ENCODE measurements at regions not wholly inside any gene's neighbourhood (a gene's known extent, or its start where the extent isn't known, plus 50 kb on each side); places are given as distances from the start of the nearest gene placed in this dataset.

DNA sequence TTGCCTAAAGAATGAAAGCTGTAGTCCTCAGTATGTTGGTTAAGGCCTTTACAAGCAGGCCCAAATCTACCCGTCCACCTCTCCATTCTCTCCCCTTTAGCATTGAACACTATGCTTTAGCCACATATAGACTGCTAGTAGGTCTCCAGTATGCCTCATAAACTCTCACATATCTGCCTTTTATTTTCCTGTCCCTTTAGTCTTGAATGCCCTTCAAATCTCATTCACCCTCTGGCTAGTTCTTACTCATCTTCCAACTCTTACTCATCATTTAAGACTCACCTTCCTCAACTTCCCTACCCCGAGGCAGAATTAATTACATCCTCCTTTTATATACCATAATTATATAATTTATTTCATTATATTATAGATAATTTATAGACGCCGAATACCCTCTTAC lies 78.7 kb upstream of the TSPAN2 start:
- Histone ChIP-seq H3K27me3 (replicated peaks in 2 of 5; ENCODE audit: control insufficient read depth in 4 of 5, insufficient read depth in 5 of 5, low read length in 4 of 5) (peaks cover 0 to 3% (median 0%) of the 10 kb centered on the region in 5 experiments), H3K4me1 (ENCODE audit: control extremely low read depth in 1 of 4, control insufficient read depth in 4 of 4, insufficient read depth in 4 of 4, low read length in 3 of 4) (no peaks in the 10 kb centered on the region), H3K9me3 (ENCODE audit: control extremely low read depth in 1 of 5, control insufficient read depth in 4 of 5, insufficient read depth in 2 of 5, low read depth in 1 of 5, low read length in 4 of 5) (no peaks in the 10 kb centered on the region), H3K27ac (ENCODE audit: insufficient read depth in 1 of 2, low read depth in 1 of 2, low read length in 2 of 2, poor library complexity in 1 of 2, severe bottlenecking in 2 of 2) (no peak overlapping the region), H3K4me3 (ENCODE audit: control insufficient read depth in 1 of 7, extremely low read depth in 1 of 7, insufficient read depth in 4 of 7, low read depth in 2 of 7, low read length in 6 of 7) (no peak overlapping the region), H3K36me3 (ENCODE audit: control insufficient read depth in 4 of 4, insufficient read depth in 4 of 4, low read length in 3 of 4) (no peaks in the 10 kb centered on the region)
- WGBS (ENCODE audit: insufficient coverage): 92% methylated on average over 1 of the region's 4 CpGs
- ChIA-PET POLR2A (no interaction called here), CTCF (no interaction called here)
- no peak for DNase-seq

DNA sequence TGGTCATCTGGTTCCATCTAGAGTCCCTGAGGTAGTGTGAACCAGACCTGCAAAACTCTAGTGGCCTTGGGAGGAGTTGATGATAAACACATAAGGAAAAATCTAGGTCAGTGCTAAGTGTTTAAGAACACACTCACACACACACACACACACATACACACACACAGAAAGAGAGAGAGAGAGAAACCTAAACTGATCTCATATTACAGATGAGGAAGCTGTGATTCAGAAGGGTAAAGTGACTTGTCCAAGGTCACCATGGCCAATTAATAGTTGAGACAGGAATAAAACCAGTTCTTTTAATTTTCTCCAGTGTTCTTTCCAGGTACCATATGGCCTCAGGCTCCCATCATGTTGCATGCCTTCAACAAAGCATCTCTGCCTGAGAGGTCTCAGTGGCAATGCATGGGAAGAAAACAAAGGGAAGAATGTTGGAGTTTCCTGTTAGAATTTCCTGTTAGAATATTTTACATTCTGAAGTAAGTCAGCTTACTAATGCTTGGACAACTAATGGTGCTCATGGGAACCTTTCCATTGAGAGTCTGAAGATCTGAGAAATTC lies 77.3 kb upstream of the TSPAN2 start:
- POLR2A ChIA-PET: no interaction called here
- Histone ChIP-seq H3K27me3 (replicated peaks in 2 of 5; ENCODE audit: control insufficient read depth in 4 of 5, insufficient read depth in 5 of 5, low read length in 4 of 5) (no peaks in the 10 kb centered on the region), H3K4me1 (ENCODE audit: control extremely low read depth in 1 of 4, control insufficient read depth in 4 of 4, insufficient read depth in 4 of 4, low read length in 3 of 4) (no peaks in the 10 kb centered on the region), H3K4me3 (ENCODE audit: control insufficient read depth in 1 of 7, extremely low read depth in 1 of 7, insufficient read depth in 4 of 7, low read depth in 2 of 7, low read length in 6 of 7) (no peak overlapping the region), H3K36me3 (ENCODE audit: control insufficient read depth in 4 of 4, insufficient read depth in 4 of 4, low read length in 3 of 4) (no peaks in the 10 kb centered on the region), H3K27ac (ENCODE audit: insufficient read depth in 1 of 2, low read depth in 1 of 2, low read length in 2 of 2, poor library complexity in 1 of 2, severe bottlenecking in 2 of 2) (no peak overlapping the region), H3K9me3 (ENCODE audit: control extremely low read depth in 1 of 5, control insufficient read depth in 4 of 5, insufficient read depth in 2 of 5, low read depth in 1 of 5, low read length in 4 of 5) (no peaks in the 10 kb centered on the region)
- CTCF ChIA-PET: no interaction called here
- no peak for DNase-seq

DNA sequence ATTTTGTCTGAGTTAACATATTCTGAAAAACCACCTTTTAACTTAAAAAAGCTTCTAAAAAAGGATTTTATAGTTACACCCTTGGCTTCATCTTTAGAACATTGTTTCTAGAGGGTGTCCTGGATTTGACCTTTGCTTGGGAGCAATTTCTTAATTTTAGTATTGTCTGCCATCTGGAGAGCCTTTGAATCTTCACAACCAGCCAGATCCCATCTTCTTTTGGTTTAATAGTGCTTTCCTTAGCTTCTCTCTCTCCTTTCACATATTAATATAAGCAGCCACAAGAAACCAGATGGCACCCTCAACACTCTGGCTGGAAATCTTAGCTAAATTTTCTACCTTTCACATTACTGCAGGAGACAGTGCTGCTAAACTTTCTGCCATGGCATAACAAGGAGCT lies 76.5 kb upstream of the TSPAN2 start:
- Histone ChIP-seq H3K9me3 (ENCODE audit: control extremely low read depth in 1 of 5, control insufficient read depth in 4 of 5, insufficient read depth in 2 of 5, low read depth in 1 of 5, low read length in 4 of 5) (no peaks in the 10 kb centered on the region), H3K36me3 (ENCODE audit: control insufficient read depth in 4 of 4, insufficient read depth in 4 of 4, low read length in 3 of 4) (no peaks in the 10 kb centered on the region), H3K4me3 (ENCODE audit: control insufficient read depth in 1 of 7, extremely low read depth in 1 of 7, insufficient read depth in 4 of 7, low read depth in 2 of 7, low read length in 6 of 7) (no peak overlapping the region), H3K27me3 (replicated peaks in 2 of 5; ENCODE audit: control insufficient read depth in 4 of 5, insufficient read depth in 5 of 5, low read length in 4 of 5) (peaks cover 0 to 2% (median 0%) of the 10 kb centered on the region in 5 experiments), H3K27ac (ENCODE audit: insufficient read depth in 1 of 2, low read depth in 1 of 2, low read length in 2 of 2, poor library complexity in 1 of 2, severe bottlenecking in 2 of 2) (no peak overlapping the region), H3K4me1 (ENCODE audit: control extremely low read depth in 1 of 4, control insufficient read depth in 4 of 4, insufficient read depth in 4 of 4, low read length in 3 of 4) (no peaks in the 10 kb centered on the region)
- POLR2A ChIA-PET: no interaction called here
- CTCF ChIA-PET: no interaction called here
- no peak for DNase-seq

DNA sequence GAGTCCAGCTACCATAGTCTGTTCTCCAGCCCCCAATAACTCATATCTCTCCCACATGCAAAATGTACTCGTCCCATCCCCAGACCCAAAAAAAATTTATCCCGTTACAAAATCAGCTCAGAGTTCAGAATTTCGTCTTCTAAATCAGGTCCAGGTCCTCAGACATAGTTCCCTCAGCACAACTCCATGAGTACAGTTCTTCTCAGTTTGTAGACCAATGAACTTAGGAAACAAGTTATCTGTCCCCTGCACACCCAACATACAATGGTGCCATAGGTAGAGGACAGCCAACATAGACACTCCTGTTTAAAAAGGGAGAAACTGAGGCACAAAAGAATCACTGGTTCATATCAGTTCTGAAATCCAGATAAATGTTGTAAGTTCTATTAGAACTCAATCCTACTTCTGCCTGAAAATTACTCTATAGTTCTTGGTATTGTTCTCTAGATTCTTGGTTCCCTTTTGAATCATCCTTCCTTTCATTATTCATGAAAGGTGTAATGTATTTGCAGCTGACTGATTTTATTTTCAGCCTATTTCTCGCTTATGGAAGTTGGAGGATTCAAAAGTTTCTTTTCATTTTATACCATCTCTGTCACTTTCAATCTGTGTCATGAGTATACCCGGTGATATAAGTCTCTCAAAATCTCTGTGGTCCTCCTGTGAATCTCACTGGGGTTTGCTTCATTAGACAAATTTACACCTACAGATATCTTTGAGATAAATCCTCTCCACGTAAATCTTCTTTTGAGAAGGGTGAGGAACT lies 75.8 kb upstream of the TSPAN2 start:
- no peak overlapping the region for H3K27ac ChIP-seq (ENCODE audit: insufficient read depth in 1 of 2, low read depth in 1 of 2, low read length in 2 of 2, poor library complexity in 1 of 2, severe bottlenecking in 2 of 2)
- CTCF ChIA-PET: no interaction called here

DNA sequence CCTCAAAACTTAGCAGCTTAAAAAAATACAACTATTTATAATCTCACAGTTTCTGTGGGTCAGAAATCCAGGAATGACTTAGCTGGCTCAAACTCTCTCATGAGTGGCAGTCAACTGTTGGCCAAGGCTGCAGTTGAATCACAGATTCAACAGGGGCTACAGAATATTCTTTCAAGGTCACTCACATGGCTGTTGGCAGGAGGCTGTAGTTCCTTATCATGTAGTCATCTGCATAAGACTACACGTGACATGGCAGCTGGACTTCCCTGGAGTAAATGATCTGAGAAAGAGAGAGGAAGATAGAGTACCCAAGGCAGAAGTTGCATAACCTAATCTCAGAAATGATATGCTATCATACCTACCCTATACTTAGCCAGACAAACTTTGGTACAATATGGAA lies 75.2 kb upstream of the TSPAN2 start:
- WGBS (ENCODE audit: insufficient coverage): 100% methylated on average over 1 of the region's 1 CpG
- Histone ChIP-seq H3K36me3 (ENCODE audit: control insufficient read depth in 4 of 4, insufficient read depth in 4 of 4, low read length in 3 of 4) (no peaks in the 10 kb centered on the region), H3K4me1 (ENCODE audit: control extremely low read depth in 1 of 4, control insufficient read depth in 4 of 4, insufficient read depth in 4 of 4, low read length in 3 of 4) (no peaks in the 10 kb centered on the region), H3K9me3 (ENCODE audit: control extremely low read depth in 1 of 5, control insufficient read depth in 4 of 5, insufficient read depth in 2 of 5, low read depth in 1 of 5, low read length in 4 of 5) (no peaks in the 10 kb centered on the region), H3K4me3 (ENCODE audit: control insufficient read depth in 1 of 7, extremely low read depth in 1 of 7, insufficient read depth in 4 of 7, low read depth in 2 of 7, low read length in 6 of 7) (no peak overlapping the region), H3K27ac (ENCODE audit: insufficient read depth in 1 of 2, low read depth in 1 of 2, low read length in 2 of 2, poor library complexity in 1 of 2, severe bottlenecking in 2 of 2) (no peak overlapping the region), H3K27me3 (replicated peaks in 2 of 5; ENCODE audit: control insufficient read depth in 4 of 5, insufficient read depth in 5 of 5, low read length in 4 of 5) (peaks cover 0 to 2% (median 0%) of the 10 kb centered on the region in 5 experiments)
- no peak for DNase-seq
- ChIA-PET CTCF (no interaction called here), POLR2A (interaction anchor here (0.6 kb wide), 1 partner anchor 288 kb away, joined by 3 read pairs; no protein-coding TSS in a partner anchor)

More for the DNA sequence above, 75.8 kb upstream of the TSPAN2 start:
- Histone ChIP-seq H3K4me3 (ENCODE audit: control insufficient read depth in 1 of 7, extremely low read depth in 1 of 7, insufficient read depth in 4 of 7, low read depth in 2 of 7, low read length in 6 of 7) (no peak overlapping the region), H3K9me3 (ENCODE audit: control extremely low read depth in 1 of 5, control insufficient read depth in 4 of 5, insufficient read depth in 2 of 5, low read depth in 1 of 5, low read length in 4 of 5) (no peaks in the 10 kb centered on the region), H3K27me3 (replicated peaks in 2 of 5; ENCODE audit: control insufficient read depth in 4 of 5, insufficient read depth in 5 of 5, low read length in 4 of 5) (peaks cover 0 to 2% (median 0%) of the 10 kb centered on the region in 5 experiments), H3K4me1 (ENCODE audit: control extremely low read depth in 1 of 4, control insufficient read depth in 4 of 4, insufficient read depth in 4 of 4, low read length in 3 of 4) (no peaks in the 10 kb centered on the region), H3K36me3 (ENCODE audit: control insufficient read depth in 4 of 4, insufficient read depth in 4 of 4, low read length in 3 of 4) (no peaks in the 10 kb centered on the region)
- no peak for DNase-seq
- WGBS (ENCODE audit: insufficient coverage): 100% methylated on average over 4 of the region's 6 CpGs
- POLR2A ChIA-PET: interaction anchor here (0.6 kb wide), 1 partner anchor 288 kb away, joined by 3 read pairs; no protein-coding TSS in a partner anchor

DNA sequence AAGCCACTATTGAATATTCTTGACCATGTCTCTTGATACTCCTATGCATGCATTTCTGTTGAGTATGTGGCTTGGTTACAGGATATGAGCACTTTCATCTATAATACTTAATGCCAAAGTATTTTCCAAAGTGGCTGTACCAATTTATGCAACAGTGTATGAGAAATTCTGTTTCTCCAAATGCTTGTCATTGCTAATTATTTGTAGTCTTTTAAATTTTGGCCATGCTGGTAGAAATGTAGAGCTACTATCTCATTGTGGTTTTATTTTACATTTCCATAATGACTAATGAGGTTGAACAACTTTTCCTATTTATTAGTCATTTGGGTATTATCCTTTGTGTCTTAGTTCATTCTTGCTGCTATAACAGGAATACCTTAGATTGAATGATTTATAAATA lies 71.4 kb upstream of the TSPAN2 start:
- H3K4me1 ChIP-seq (ENCODE audit: control extremely low read depth in 1 of 4, control insufficient read depth in 4 of 4, insufficient read depth in 4 of 4, low read length in 3 of 4): no peaks in the 10 kb centered on the region
- no peaks in the 10 kb centered on the region for H3K36me3 ChIP-seq (ENCODE audit: control insufficient read depth in 4 of 4, insufficient read depth in 4 of 4, low read length in 3 of 4)
- no peak overlapping the region for H3K4me3 ChIP-seq (ENCODE audit: control insufficient read depth in 1 of 7, extremely low read depth in 1 of 7, insufficient read depth in 4 of 7, low read depth in 2 of 7, low read length in 6 of 7)
- no peak overlapping the region for H3K27ac ChIP-seq (ENCODE audit: insufficient read depth in 1 of 2, low read depth in 1 of 2, low read length in 2 of 2, poor library complexity in 1 of 2, severe bottlenecking in 2 of 2)
- peaks cover 0 to 3% (median 0%) of the 10 kb centered on the region in 5 experiments for H3K27me3 ChIP-seq (replicated peaks in 2 of 5; ENCODE audit: control insufficient read depth in 4 of 5, insufficient read depth in 5 of 5, low read length in 4 of 5)
- no peak for DNase-seq
- POLR2A ChIA-PET: no interaction called here
- no peaks in the 10 kb centered on the region for H3K9me3 ChIP-seq (ENCODE audit: control extremely low read depth in 1 of 5, control insufficient read depth in 4 of 5, insufficient read depth in 2 of 5, low read depth in 1 of 5, low read length in 4 of 5)
- CTCF ChIA-PET: no interaction called here

DNA sequence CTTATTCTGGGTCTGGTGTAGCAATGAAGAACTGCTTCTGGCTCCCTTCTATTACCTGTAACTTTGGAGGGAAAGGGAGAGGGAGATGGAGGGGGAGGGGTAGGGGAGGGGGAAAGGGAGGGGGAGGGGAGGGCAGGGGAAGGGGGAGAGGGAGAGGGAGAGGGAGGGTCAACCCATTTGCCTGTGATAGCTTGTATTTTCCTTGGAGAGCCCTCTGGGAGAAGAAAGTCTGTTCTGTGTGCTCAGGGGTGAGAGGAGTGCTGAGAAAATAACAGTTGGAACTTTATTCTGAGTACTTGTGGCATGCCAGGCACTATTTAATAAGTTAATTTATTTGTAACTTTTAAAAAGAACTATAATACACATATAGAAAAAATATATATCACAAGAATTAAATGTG lies 70.7 kb upstream of the TSPAN2 start:
- no peak for DNase-seq
- CTCF ChIA-PET: no interaction called here
- POLR2A ChIA-PET: no interaction called here

More for the DNA sequence above, 70.7 kb upstream of the TSPAN2 start:
- Histone ChIP-seq H3K27me3 (replicated peaks in 2 of 5; ENCODE audit: control insufficient read depth in 4 of 5, insufficient read depth in 5 of 5, low read length in 4 of 5) (peaks cover 0 to 3% (median 0%) of the 10 kb centered on the region in 5 experiments), H3K9me3 (ENCODE audit: control extremely low read depth in 1 of 5, control insufficient read depth in 4 of 5, insufficient read depth in 2 of 5, low read depth in 1 of 5, low read length in 4 of 5) (no peaks in the 10 kb centered on the region), H3K4me3 (ENCODE audit: control insufficient read depth in 1 of 7, extremely low read depth in 1 of 7, insufficient read depth in 4 of 7, low read depth in 2 of 7, low read length in 6 of 7) (no peak overlapping the region), H3K36me3 (ENCODE audit: control insufficient read depth in 4 of 4, insufficient read depth in 4 of 4, low read length in 3 of 4) (no peaks in the 10 kb centered on the region), H3K4me1 (ENCODE audit: control extremely low read depth in 1 of 4, control insufficient read depth in 4 of 4, insufficient read depth in 4 of 4, low read length in 3 of 4) (no peaks in the 10 kb centered on the region), H3K27ac (ENCODE audit: insufficient read depth in 1 of 2, low read depth in 1 of 2, low read length in 2 of 2, poor library complexity in 1 of 2, severe bottlenecking in 2 of 2) (no peak overlapping the region)

Data from common myeloid progenitor, CD34-positive (primary cell).